ENCODE measurements at regions not wholly inside any gene's neighbourhood (a gene's known extent, or its start where the extent isn't known, plus 50 kb on each side); places are given as distances from the start of the nearest gene placed in this dataset.

- no peaks in the 10 kb centered on the region for H3K9me3 ChIP-seq (replicated peaks; ENCODE audit: control insufficient read depth, insufficient read depth, low read length)
- H3K36me3 ChIP-seq (ENCODE audit: control insufficient read depth in 2 of 2, extremely low read depth in 1 of 2, insufficient read depth in 2 of 2, low read length in 2 of 2) = no peaks in the 10 kb centered on the region
- dilution Hi-C loops (cut with MboI; ENCODE audit: extremely low pct_ligation_motif_present, low sequenced_read_pairs) (no loop called here), intact Hi-C loops (cut with micrococcal nuclease) (no loop called here)
- TF ChIP-seq MAX (IDR thresholded peaks at IDR 0.05; ENCODE audit: insufficient read depth, insufficient read length) = no peak
- no peak for TF ChIP-seq EZH2 (IDR thresholded peaks at IDR 0.05; ENCODE audit: borderline replicate concordance, low read depth, low read length, severe bottlenecking)
- no peak for TF ChIP-seq MYC (IDR thresholded peaks at IDR 0.05; ENCODE audit: low read depth, low read length)
- no peak for TF ChIP-seq POLR2AphosphoS5 (IDR thresholded peaks at IDR 0.05; ENCODE audit: insufficient read depth, low read depth, low read length)
- TF ChIP-seq FOS (IDR thresholded peaks at IDR 0.05; ENCODE audit: borderline replicate concordance, insufficient read depth, low read length) = no peak
- H3K27me3 ChIP-seq (ENCODE audit: control insufficient read depth in 2 of 2, insufficient read depth in 2 of 2, low read length in 2 of 2) = no peaks in the 10 kb centered on the region
- BruUV-seq (replicated peaks) = no TSS peak
- no peak for FAIRE-seq
- peaks cover 21% of the 10 kb centered on the region for H3K4me1 ChIP-seq (ENCODE audit: control insufficient read depth, extremely low read depth, insufficient read depth, low read length)
- POLR2A ChIA-PET = no interaction called here
- no peak overlapping the region for H3K9ac ChIP-seq (replicated peaks; ENCODE audit: extremely low read depth, insufficient read depth, low read length)
- no peak overlapping the region for H3K27ac ChIP-seq (ENCODE audit: insufficient read depth, low read depth, low read length)
- CTCF ChIA-PET = no interaction called here
- H3K9me1 ChIP-seq (replicated peaks; ENCODE audit: control insufficient read depth, extremely low read depth, insufficient read depth, low read length) = no peaks in the 10 kb centered on the region
- no peak for DNase-seq (ENCODE audit: low read depth, low spot score)
- H3K4me3 ChIP-seq (replicated peaks in 1 of 3; ENCODE audit: insufficient read depth in 1 of 3, low read depth in 1 of 3, low read length in 3 of 3) = no peak overlapping the region
- no peak overlapping the region for H3K4me2 ChIP-seq (ENCODE audit: insufficient read depth, low read length)
- no peaks in the 10 kb centered on the region for H3K79me2 ChIP-seq (ENCODE audit: control insufficient read depth, insufficient read depth, low read length)
- no peaks in the 10 kb centered on the region for H4K20me1 ChIP-seq (replicated peaks; ENCODE audit: control insufficient read depth, extremely low read depth, insufficient read depth, low read length)
- no peak overlapping the region for H2AFZ ChIP-seq (ENCODE audit: low read depth, low read length)
Measured at GRCh38 chr11:91866642-91867041, 358.0 kb upstream of the FAT3 start.

- DNase-seq (ENCODE audit: low read depth, low spot score) (no peak), FAIRE-seq (no peak)
- CTCF ChIA-PET = no interaction called here
- H4K20me1 ChIP-seq (replicated peaks; ENCODE audit: control insufficient read depth, extremely low read depth, insufficient read depth, low read length) = no peaks in the 10 kb centered on the region
- no peak for TF ChIP-seq POLR2A (IDR thresholded peaks at IDR 0.05; ENCODE audit: low read depth, low read length)
- no peak for TF ChIP-seq MAX (IDR thresholded peaks at IDR 0.05; ENCODE audit: insufficient read depth, insufficient read length)
- no peak for TF ChIP-seq JUN (IDR thresholded peaks at IDR 0.05; ENCODE audit: borderline replicate concordance, insufficient read depth, insufficient read length, low read depth)
- TF ChIP-seq CTCF (IDR thresholded peaks at IDR 0.05; ENCODE audit: extremely low read depth in 1 of 2, insufficient read depth in 1 of 2, low read depth in 1 of 2, low read length in 2 of 2) = no peak
- no peak for TF ChIP-seq GATA2 (IDR thresholded peaks at IDR 0.05; ENCODE audit: insufficient read depth, insufficient read length, low read depth, low read length)
- TF ChIP-seq MYC (IDR thresholded peaks at IDR 0.05; ENCODE audit: low read depth, low read length) = no peak
- TF ChIP-seq FOS (IDR thresholded peaks at IDR 0.05; ENCODE audit: borderline replicate concordance, insufficient read depth, low read length) = no peak
- TF ChIP-seq EZH2 (IDR thresholded peaks at IDR 0.05; ENCODE audit: borderline replicate concordance, low read depth, low read length, severe bottlenecking) = no peak
- TF ChIP-seq POLR2AphosphoS5 (IDR thresholded peaks at IDR 0.05; ENCODE audit: insufficient read depth, low read depth, low read length) = no peak
- H3K9me3 ChIP-seq (replicated peaks; ENCODE audit: control insufficient read depth, insufficient read depth, low read length) = no peaks in the 10 kb centered on the region
- H3K27ac ChIP-seq (ENCODE audit: insufficient read depth, low read depth, low read length) = no peak overlapping the region
- H3K4me1 ChIP-seq (ENCODE audit: control insufficient read depth, extremely low read depth, insufficient read depth, low read length) = no peaks in the 10 kb centered on the region
- no peaks in the 10 kb centered on the region for H3K36me3 ChIP-seq (ENCODE audit: control insufficient read depth in 2 of 2, extremely low read depth in 1 of 2, insufficient read depth in 2 of 2, low read length in 2 of 2)
- dilution Hi-C loops (cut with MboI; ENCODE audit: extremely low pct_ligation_motif_present, low sequenced_read_pairs) = no loop called here
- H3K9ac ChIP-seq (replicated peaks; ENCODE audit: extremely low read depth, insufficient read depth, low read length) = no peak overlapping the region
- H3K4me3 ChIP-seq (replicated peaks in 1 of 3; ENCODE audit: insufficient read depth in 1 of 3, low read depth in 1 of 3, low read length in 3 of 3) = no peak overlapping the region
- no peaks in the 10 kb centered on the region for H3K27me3 ChIP-seq (ENCODE audit: control insufficient read depth in 2 of 2, insufficient read depth in 2 of 2, low read length in 2 of 2)
- no peak overlapping the region for H2AFZ ChIP-seq (ENCODE audit: low read depth, low read length)
- intact Hi-C loops (cut with micrococcal nuclease) = no loop called here
- no peak overlapping the region for H3K4me2 ChIP-seq (ENCODE audit: insufficient read depth, low read length)
- no peaks in the 10 kb centered on the region for H3K9me1 ChIP-seq (replicated peaks; ENCODE audit: control insufficient read depth, extremely low read depth, insufficient read depth, low read length)
- H3K79me2 ChIP-seq (ENCODE audit: control insufficient read depth, insufficient read depth, low read length) = no peaks in the 10 kb centered on the region
- POLR2A ChIA-PET = no interaction called here
- no TSS peak for BruUV-seq (replicated peaks)
Measured at GRCh38 chr11:91860661-91861060, 364.0 kb upstream of the FAT3 start.

Data from endothelial cell of umbilical vein (primary cell).